ENCODE measurements at regions not wholly inside any gene's neighbourhood (a gene's known extent, or its start where the extent isn't known, plus 50 kb on each side); places are given as distances from the start of the nearest gene placed in this dataset.

GRCh38 chr3:99330281-99330680 lies 308.1 kb upstream of the COL8A1 start:
- no peak for ATAC-seq
- no peak for TF ChIP-seq ZFP30 (CRISPR knock-in tag; IDR thresholded peaks at IDR 0.05)
- TF ChIP-seq ZNF565 (CRISPR knock-in tag; conservative IDR thresholded peaks at IDR 0.05; ENCODE audit: low read depth) = no peak
- no peak for TF ChIP-seq ZFP3 (CRISPR knock-in tag; IDR thresholded peaks at IDR 0.05)
- no peak for TF ChIP-seq SNAI2 (CRISPR knock-in tag; IDR thresholded peaks at IDR 0.05)
- TF ChIP-seq CREB5 (CRISPR knock-in tag; IDR thresholded peaks at IDR 0.05; ENCODE audit: low read depth) = no peak
- TF ChIP-seq POU6F1 (CRISPR knock-in tag; IDR thresholded peaks at IDR 0.05; ENCODE audit: borderline replicate concordance, low read depth) = no peak
- TF ChIP-seq BACH2 (CRISPR knock-in tag; IDR thresholded peaks at IDR 0.05; ENCODE audit: borderline replicate concordance) = no peak
- no peak for TF ChIP-seq RARB (CRISPR knock-in tag; IDR thresholded peaks at IDR 0.05)
- TF ChIP-seq ESRRG (CRISPR knock-in tag; IDR thresholded peaks at IDR 0.05) = no peak
- no peak for TF ChIP-seq OSR1 (CRISPR knock-in tag; IDR thresholded peaks at IDR 0.05)
- TF ChIP-seq CSDC2 (CRISPR knock-in tag; IDR thresholded peaks at IDR 0.05) = no peak
- no peak for TF ChIP-seq TCF4 (CRISPR knock-in tag; IDR thresholded peaks at IDR 0.05; ENCODE audit: borderline replicate concordance)
- TF ChIP-seq ZNF8 (CRISPR knock-in tag; IDR thresholded peaks at IDR 0.05) = no peak
- TF ChIP-seq PATZ1 (CRISPR knock-in tag; IDR thresholded peaks at IDR 0.05; ENCODE audit: borderline replicate concordance) = no peak
- TF ChIP-seq ZC3H10 (CRISPR knock-in tag; IDR thresholded peaks at IDR 0.05) = no peak
- TF ChIP-seq ARNTL (CRISPR knock-in tag; IDR thresholded peaks at IDR 0.05; ENCODE audit: borderline replicate concordance, low read depth) = no peak
- no peak for TF ChIP-seq TOX (CRISPR knock-in tag; IDR thresholded peaks at IDR 0.05; ENCODE audit: borderline replicate concordance)
- TF ChIP-seq ISL1 (CRISPR knock-in tag; IDR thresholded peaks at IDR 0.05) = no peak
- TF ChIP-seq PPARA (CRISPR knock-in tag; IDR thresholded peaks at IDR 0.05; ENCODE audit: borderline replicate concordance) = no peak

GRCh38 chr3:99325402-99325801 lies 313.0 kb upstream of the COL8A1 start:
- ATAC-seq = no peak
- no peak for TF ChIP-seq RARB (CRISPR knock-in tag; IDR thresholded peaks at IDR 0.05)
- TF ChIP-seq ZC3H10 (CRISPR knock-in tag; IDR thresholded peaks at IDR 0.05) = no peak
- TF ChIP-seq TSHZ2 (CRISPR knock-in tag; IDR thresholded peaks at IDR 0.05) = no peak
- no peak for TF ChIP-seq ISL1 (CRISPR knock-in tag; IDR thresholded peaks at IDR 0.05)
- TF ChIP-seq ZNF565 (CRISPR knock-in tag; conservative IDR thresholded peaks at IDR 0.05; ENCODE audit: low read depth) = no peak
- no peak for TF ChIP-seq CSDC2 (CRISPR knock-in tag; IDR thresholded peaks at IDR 0.05)
- TF ChIP-seq CSRNP3 (CRISPR knock-in tag; IDR thresholded peaks at IDR 0.05) = no peak
- TF ChIP-seq TCF4 (CRISPR knock-in tag; IDR thresholded peaks at IDR 0.05; ENCODE audit: borderline replicate concordance) = no peak
- TF ChIP-seq ZFP30 (CRISPR knock-in tag; IDR thresholded peaks at IDR 0.05) = no peak
- TF ChIP-seq POU6F1 (CRISPR knock-in tag; IDR thresholded peaks at IDR 0.05; ENCODE audit: borderline replicate concordance, low read depth) = no peak
- no peak for TF ChIP-seq ZNF70 (CRISPR knock-in tag; IDR thresholded peaks at IDR 0.05)

Data from SK-N-SH treated with all-trans-retinoic acid at 6 μM for 48 hours (cell line).